ENCODE measurements at regions not wholly inside any gene's neighbourhood (a gene's known extent, or its start where the extent isn't known, plus 50 kb on each side); places are given as distances from the start of the nearest gene placed in this dataset.

GRCh38 chr10:61280303-61280702 lies 172.9 kb downstream of the TMEM26 start:
- no peak for DNase-seq (ENCODE audit: low spot score)
- TF ChIP-seq CTCF (IDR thresholded peaks at IDR 0.05; ENCODE audit: extremely low read depth, missing control alignments): no peak

- no peak for TF ChIP-seq CTCF (IDR thresholded peaks at IDR 0.05; ENCODE audit: extremely low read depth, missing control alignments)
- no peak for DNase-seq (ENCODE audit: low spot score)
These were observed 173.8 kb downstream of the TMEM26 start for GRCh38 chr10:61279400-61279799.

- DNase-seq (ENCODE audit: low spot score): no peak
- no peak for TF ChIP-seq CTCF (IDR thresholded peaks at IDR 0.05; ENCODE audit: extremely low read depth, missing control alignments)
These were observed 174.6 kb downstream of the TMEM26 start for GRCh38 chr10:61278556-61278955.

- no peak for TF ChIP-seq CTCF (IDR thresholded peaks at IDR 0.05; ENCODE audit: extremely low read depth, missing control alignments)
- no peak for DNase-seq (ENCODE audit: low spot score)
These were observed 180.4 kb downstream of the TMEM26 start for GRCh38 chr10:61272781-61273180.

- DNase-seq (ENCODE audit: low spot score): no peak
- TF ChIP-seq CTCF (IDR thresholded peaks at IDR 0.05; ENCODE audit: extremely low read depth, missing control alignments): no peak
These were observed 181.9 kb downstream of the TMEM26 start for GRCh38 chr10:61271127-61271780.

GRCh38 chr10:61263518-61263917 lies 189.7 kb downstream of the TMEM26 start:
- no peak for TF ChIP-seq CTCF (IDR thresholded peaks at IDR 0.05; ENCODE audit: extremely low read depth, missing control alignments)
- DNase-seq (ENCODE audit: low spot score): no peak

GRCh38 chr10:61262486-61263261 lies 190.5 kb downstream of the TMEM26 start:
- no peak for TF ChIP-seq CTCF (IDR thresholded peaks at IDR 0.05; ENCODE audit: extremely low read depth, missing control alignments)
- DNase-seq (ENCODE audit: low spot score): no peak
